ENCODE measurements at regions not wholly inside any gene's neighbourhood (a gene's known extent, or its start where the extent isn't known, plus 50 kb on each side); places are given as distances from the start of the nearest gene placed in this dataset.

GRCh38 chr1:214727274-214727673 is 124.3 kb downstream of the CENPF start:
- no peaks in the 10 kb centered on the region for H3K4me1 ChIP-seq (ENCODE audit: insufficient read depth, poor library complexity, severe bottlenecking)
- TF ChIP-seq CTCF (IDR thresholded peaks at IDR 0.05; ENCODE audit: poor library complexity, severe bottlenecking): no peak
- H3K9me3 ChIP-seq (ENCODE audit: severe bottlenecking): no peaks in the 10 kb centered on the region
- no peaks in the 10 kb centered on the region for H3K27me3 ChIP-seq (ENCODE audit: insufficient read depth, poor library complexity, severe bottlenecking)
- no peak for DNase-seq (ENCODE audit: low spot score)
- no peak overlapping the region for H3K4me3 ChIP-seq (ENCODE audit: severe bottlenecking)
- no peak overlapping the region for H3K27ac ChIP-seq (ENCODE audit: poor library complexity, severe bottlenecking)
- ATAC-seq (ENCODE audit: low read depth): no peak
- no peaks in the 10 kb centered on the region for H3K36me3 ChIP-seq (ENCODE audit: low read depth)

- no peak for TF ChIP-seq CTCF (IDR thresholded peaks at IDR 0.05; ENCODE audit: poor library complexity, severe bottlenecking)
- Histone ChIP-seq H3K9me3 (ENCODE audit: severe bottlenecking) (no peaks in the 10 kb centered on the region), H3K4me1 (ENCODE audit: insufficient read depth, poor library complexity, severe bottlenecking) (no peaks in the 10 kb centered on the region), H3K4me3 (ENCODE audit: severe bottlenecking) (no peak overlapping the region), H3K27me3 (ENCODE audit: insufficient read depth, poor library complexity, severe bottlenecking) (no peaks in the 10 kb centered on the region), H3K27ac (ENCODE audit: poor library complexity, severe bottlenecking) (no peak overlapping the region), H3K36me3 (ENCODE audit: low read depth) (no peaks in the 10 kb centered on the region)
- DNase-seq (ENCODE audit: low spot score): no peak
- no peak for ATAC-seq (ENCODE audit: low read depth)
Observed at GRCh38 chr1:214739621-214740238, 136.7 kb downstream of the CENPF start.

- H3K27me3 ChIP-seq (ENCODE audit: insufficient read depth, poor library complexity, severe bottlenecking): no peaks in the 10 kb centered on the region
- TF ChIP-seq CTCF (IDR thresholded peaks at IDR 0.05; ENCODE audit: poor library complexity, severe bottlenecking): no peak
- H3K36me3 ChIP-seq (ENCODE audit: low read depth): no peaks in the 10 kb centered on the region
- no peak for ATAC-seq (ENCODE audit: low read depth)
- no peak for DNase-seq (ENCODE audit: low spot score)
- no peaks in the 10 kb centered on the region for H3K4me1 ChIP-seq (ENCODE audit: insufficient read depth, poor library complexity, severe bottlenecking)
- H3K9me3 ChIP-seq (ENCODE audit: severe bottlenecking): no peaks in the 10 kb centered on the region
- H3K4me3 ChIP-seq (ENCODE audit: severe bottlenecking): no peak overlapping the region
- H3K27ac ChIP-seq (ENCODE audit: poor library complexity, severe bottlenecking): no peak overlapping the region
Observed at GRCh38 chr1:214740471-214740870, 137.5 kb downstream of the CENPF start.

GRCh38 chr1:214747050-214747635 is 144.1 kb downstream of the CENPF start:
- Histone ChIP-seq H3K9me3 (ENCODE audit: severe bottlenecking) (no peaks in the 10 kb centered on the region), H3K4me3 (ENCODE audit: severe bottlenecking) (no peak overlapping the region), H3K36me3 (ENCODE audit: low read depth) (no peaks in the 10 kb centered on the region), H3K27ac (ENCODE audit: poor library complexity, severe bottlenecking) (no peak overlapping the region), H3K4me1 (ENCODE audit: insufficient read depth, poor library complexity, severe bottlenecking) (no peaks in the 10 kb centered on the region), H3K27me3 (ENCODE audit: insufficient read depth, poor library complexity, severe bottlenecking) (no peaks in the 10 kb centered on the region)
- DNase-seq (ENCODE audit: low spot score): no peak
- TF ChIP-seq CTCF (IDR thresholded peaks at IDR 0.05; ENCODE audit: poor library complexity, severe bottlenecking): no peak
- ATAC-seq (ENCODE audit: low read depth): no peak

- DNase-seq (ENCODE audit: low spot score) (no peak), ATAC-seq (ENCODE audit: low read depth) (no peak)
- Histone ChIP-seq H3K9me3 (ENCODE audit: severe bottlenecking) (no peaks in the 10 kb centered on the region), H3K36me3 (ENCODE audit: low read depth) (no peaks in the 10 kb centered on the region), H3K27ac (ENCODE audit: poor library complexity, severe bottlenecking) (no peak overlapping the region), H3K4me1 (ENCODE audit: insufficient read depth, poor library complexity, severe bottlenecking) (no peaks in the 10 kb centered on the region), H3K4me3 (ENCODE audit: severe bottlenecking) (no peak overlapping the region), H3K27me3 (ENCODE audit: insufficient read depth, poor library complexity, severe bottlenecking) (no peaks in the 10 kb centered on the region)
- no peak for TF ChIP-seq CTCF (IDR thresholded peaks at IDR 0.05; ENCODE audit: poor library complexity, severe bottlenecking)
Observed at GRCh38 chr1:214753236-214753852, 150.3 kb downstream of the CENPF start.

All from RWPE2 (cell line).